22Rv1 (cell line): ENCODE measurements at regions not wholly inside any gene's neighbourhood (a gene's known extent, or its start where the extent isn't known, plus 50 kb on each side); places are given as distances from the start of the nearest gene placed in this dataset.
"Not testable (repeated sequence)": the region's sequence is repeated elsewhere in the genome, so short reads cannot be mapped to it uniquely, and the experiment has no call there.

Experiments used
- H3K27ac ChIP-seq: fragments of 450-650 bp; 2 replicates; pipeline ENCODE4 v1.5.1; 2017
- CTCF ChIP-seq: fragments of 450-650 bp; IDR thresholded peaks from 2 replicates; pipeline ENCODE4 v1.5.1; 2017; ENCODE audit warnings: mild to moderate bottlenecking
- ZFX ChIP-seq: fragments of 450-650 bp; IDR thresholded peaks from 2 replicates; pipeline ENCODE4 v1.6.1; 2017; ENCODE audit warnings: antibody characterized with exemption, borderline replicate concordance

GRCh38 chr16:72729552-72729951, 318.4 kb downstream of the ZFHX3 start:
- H3K27ac ChIP-seq = not testable (repeated sequence)

- TF ChIP-seq ZFX = no peak
- TF ChIP-seq CTCF = no peak
- no peak overlapping the region for H3K27ac ChIP-seq
Measured at GRCh38 chr16:72728516-72728915, 319.4 kb downstream of the ZFHX3 start.

- TF ChIP-seq ZFX (no peak), CTCF (no peak)
- no peak overlapping the region for H3K27ac ChIP-seq
Measured at GRCh38 chr16:72727565-72727964, 320.4 kb downstream of the ZFHX3 start.

- TF ChIP-seq CTCF = no peak
- no peak for TF ChIP-seq ZFX
- no peak overlapping the region for H3K27ac ChIP-seq
Measured at GRCh38 chr16:72725643-72726042, 322.3 kb downstream of the ZFHX3 start.

- H3K27ac ChIP-seq = no peak overlapping the region
- TF ChIP-seq ZFX (no peak), CTCF (no peak)
Measured at GRCh38 chr16:72723781-72724180, 324.1 kb downstream of the ZFHX3 start.

GRCh38 chr16:72722552-72722951, 325.4 kb downstream of the ZFHX3 start:
- H3K27ac ChIP-seq = no peak overlapping the region
- TF ChIP-seq ZFX (no peak), CTCF (no peak)

- no peak overlapping the region for H3K27ac ChIP-seq
- TF ChIP-seq CTCF = no peak
- no peak for TF ChIP-seq ZFX
Measured at GRCh38 chr16:72721981-72722380, 325.9 kb downstream of the ZFHX3 start.

GRCh38 chr16:72715267-72715666, 332.7 kb downstream of the ZFHX3 start:
- no peak overlapping the region for H3K27ac ChIP-seq
- no peak for TF ChIP-seq ZFX
- no peak for TF ChIP-seq CTCF
